GM12864 (cell line): ENCODE measurements at regions not wholly inside any gene's neighbourhood (a gene's known extent, or its start where the extent isn't known, plus 50 kb on each side); places are given as distances from the start of the nearest gene placed in this dataset.
"Not testable (repeated sequence)": the region's sequence is repeated elsewhere in the genome, so short reads cannot be mapped to it uniquely, and the experiment has no call there.

Experiments
- DNase-seq: peaks from one replicate; pipeline ENCODE4 v3.0.0-alpha.2; 2011; ENCODE audit warnings: low read depth
- H3K4me3 ChIP-seq: 2 replicates; pipeline ENCODE4 v1.5.1; 2011; ENCODE audit warnings: mild to moderate bottlenecking, low read depth, low read length, control low read depth
- TF ChIP-seq, protein P1 (sequence below): IDR thresholded peaks from 2 replicates; pipeline ENCODE4 v1.5.1; 2011; ENCODE audit warnings: low read depth, mild to moderate bottlenecking, moderate library complexity, low read length, control low read depth, inconsistent platforms; ENCODE audit errors: missing control alignments

DNA sequence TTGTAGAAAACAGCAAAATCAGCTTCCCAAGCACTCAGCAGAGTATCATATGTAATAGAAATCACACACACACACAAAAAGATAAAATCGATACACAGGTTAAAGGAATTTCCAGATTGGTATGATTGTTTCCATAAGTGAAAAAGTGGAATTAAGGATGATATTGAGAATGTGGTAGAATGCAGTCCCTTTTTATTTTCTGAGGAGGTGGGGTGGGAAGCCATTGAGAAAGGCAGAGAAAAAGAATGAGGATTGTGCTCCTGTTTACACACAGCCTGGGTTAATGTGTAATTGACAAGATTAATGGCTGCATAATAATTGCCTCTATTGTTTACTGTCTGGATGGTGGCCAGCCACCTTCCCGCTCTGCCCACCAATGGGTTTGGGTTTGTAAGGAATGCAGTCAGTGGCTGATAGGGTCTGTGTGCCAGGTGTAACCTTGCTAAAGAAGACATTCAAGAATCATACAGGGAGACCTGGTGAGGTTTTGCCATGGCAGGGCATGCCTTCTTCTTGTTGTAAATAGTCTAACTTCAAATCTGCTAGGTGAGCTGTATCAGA lies 177.2 kb upstream of the MAP3K1 start:
- DNase-seq: no peak
- TF ChIP-seq, protein P1, sequence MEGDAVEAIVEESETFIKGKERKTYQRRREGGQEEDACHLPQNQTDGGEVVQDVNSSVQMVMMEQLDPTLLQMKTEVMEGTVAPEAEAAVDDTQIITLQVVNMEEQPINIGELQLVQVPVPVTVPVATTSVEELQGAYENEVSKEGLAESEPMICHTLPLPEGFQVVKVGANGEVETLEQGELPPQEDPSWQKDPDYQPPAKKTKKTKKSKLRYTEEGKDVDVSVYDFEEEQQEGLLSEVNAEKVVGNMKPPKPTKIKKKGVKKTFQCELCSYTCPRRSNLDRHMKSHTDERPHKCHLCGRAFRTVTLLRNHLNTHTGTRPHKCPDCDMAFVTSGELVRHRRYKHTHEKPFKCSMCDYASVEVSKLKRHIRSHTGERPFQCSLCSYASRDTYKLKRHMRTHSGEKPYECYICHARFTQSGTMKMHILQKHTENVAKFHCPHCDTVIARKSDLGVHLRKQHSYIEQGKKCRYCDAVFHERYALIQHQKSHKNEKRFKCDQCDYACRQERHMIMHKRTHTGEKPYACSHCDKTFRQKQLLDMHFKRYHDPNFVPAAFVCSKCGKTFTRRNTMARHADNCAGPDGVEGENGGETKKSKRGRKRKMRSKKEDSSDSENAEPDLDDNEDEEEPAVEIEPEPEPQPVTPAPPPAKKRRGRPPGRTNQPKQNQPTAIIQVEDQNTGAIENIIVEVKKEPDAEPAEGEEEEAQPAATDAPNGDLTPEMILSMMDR: no peak
- no peak overlapping the region for H3K4me3 ChIP-seq

DNA sequence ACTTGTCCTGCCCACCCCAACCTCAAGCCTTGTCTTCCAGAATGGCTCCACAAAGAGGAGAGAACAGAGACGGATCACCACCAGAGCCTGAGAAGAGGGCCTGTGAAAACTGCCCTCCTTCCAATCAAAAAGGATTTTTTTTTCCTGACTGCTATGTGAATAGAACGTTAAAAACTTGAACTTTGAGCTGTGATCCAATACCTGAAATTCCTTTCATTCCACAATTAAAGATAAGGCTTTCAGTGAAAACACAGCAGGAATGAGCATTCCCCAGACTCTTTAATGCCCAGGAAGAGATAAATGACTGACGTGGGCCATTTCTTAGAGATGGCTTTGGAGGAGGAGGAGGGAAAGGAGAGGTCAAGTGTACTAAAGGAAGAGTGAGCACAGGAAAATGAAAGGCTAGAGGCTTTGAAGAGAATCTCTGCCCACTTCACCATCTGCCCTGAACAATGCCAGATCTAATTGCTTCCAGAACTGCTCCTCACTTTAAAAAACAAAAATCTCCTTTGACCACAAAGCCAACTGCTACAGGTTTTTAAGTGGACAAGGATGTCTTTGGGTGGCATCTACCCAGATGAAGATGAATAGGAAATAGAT lies 177.9 kb upstream of the MAP3K1 start:
- TF ChIP-seq, protein P1: no peak
- no peak overlapping the region for H3K4me3 ChIP-seq
- no peak for DNase-seq

DNA sequence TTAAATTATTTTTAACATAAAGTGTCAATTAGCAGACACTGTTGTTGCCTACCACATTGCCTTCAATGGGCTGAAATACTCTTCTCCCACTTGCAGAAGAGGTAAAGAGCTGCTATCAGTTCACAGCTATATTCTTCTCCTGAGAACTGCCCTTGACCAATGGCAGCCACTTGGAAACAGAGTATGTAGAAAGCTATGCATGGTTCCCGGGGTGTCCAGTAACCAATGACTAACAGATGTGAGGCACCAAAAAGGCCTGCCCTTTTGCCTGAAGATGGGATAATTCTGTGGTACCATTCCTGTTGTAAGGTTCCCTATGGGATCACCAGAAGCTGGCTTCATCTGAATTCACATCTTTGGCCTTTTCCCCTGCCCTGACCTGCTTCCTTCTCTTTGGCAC lies 181.4 kb upstream of the MAP3K1 start:
- no peak overlapping the region for H3K4me3 ChIP-seq
- DNase-seq: no peak
- TF ChIP-seq, protein P1: no peak

DNA sequence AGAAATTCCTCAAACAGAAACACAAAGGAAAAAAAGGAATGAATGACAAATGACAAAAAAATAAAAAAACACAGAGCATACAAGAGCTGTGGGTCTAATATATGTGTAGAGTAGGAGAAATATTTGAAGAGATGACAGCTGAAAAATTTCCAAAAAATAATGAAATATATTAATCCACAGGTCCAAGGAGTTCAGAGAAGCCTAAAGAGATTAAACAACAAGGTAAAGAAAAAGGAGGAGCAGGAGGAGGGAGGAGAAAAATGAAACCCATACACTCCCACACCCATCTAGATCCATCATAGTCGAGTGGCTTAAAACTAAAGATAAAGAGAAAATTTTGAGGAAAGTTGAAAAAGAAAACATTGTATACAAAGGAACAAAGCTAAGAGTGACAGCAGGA lies 182.4 kb upstream of the MAP3K1 start:
- no peak overlapping the region for H3K4me3 ChIP-seq
- no peak for DNase-seq
- TF ChIP-seq, protein P1: no peak

DNA sequence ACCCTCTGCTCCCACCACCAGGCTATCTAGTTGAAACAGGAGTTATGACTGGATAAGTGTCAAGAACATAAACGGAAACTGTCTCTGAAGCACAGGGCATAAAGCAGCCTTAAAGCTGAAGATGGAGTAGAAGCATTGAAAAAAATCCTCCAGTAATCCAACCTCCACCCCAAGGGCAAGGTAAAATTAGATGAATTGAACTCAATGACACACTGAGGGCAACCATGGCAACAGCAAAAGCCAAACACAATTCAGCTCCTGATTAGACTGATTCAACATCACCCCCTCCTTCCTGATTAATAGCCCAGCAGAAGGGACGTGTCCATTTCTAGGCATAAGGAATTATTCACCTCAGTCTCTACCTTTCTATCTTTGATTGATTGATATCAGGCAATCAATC lies 183.2 kb upstream of the MAP3K1 start:
- no peak overlapping the region for H3K4me3 ChIP-seq
- no peak for DNase-seq
- TF ChIP-seq, protein P1: no peak

DNA sequence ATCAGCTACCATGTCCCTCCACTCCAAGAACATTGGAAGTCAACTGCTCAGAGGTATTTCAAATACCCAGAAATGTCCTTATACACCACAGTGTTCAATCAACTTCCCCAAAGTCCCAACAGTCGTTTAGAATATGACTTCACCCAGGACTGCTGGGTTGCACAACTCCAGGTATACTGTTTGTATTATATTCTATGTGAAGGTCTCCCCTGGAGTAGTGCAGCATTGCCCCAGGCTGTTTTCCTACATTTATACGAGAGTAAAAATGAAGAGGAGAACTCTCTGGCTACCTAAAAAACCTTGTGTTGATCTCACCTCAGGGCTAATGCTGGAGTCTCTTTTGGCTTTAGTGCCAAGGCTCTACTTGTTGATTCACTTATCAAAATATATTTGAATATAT lies 183.6 kb upstream of the MAP3K1 start:
- TF ChIP-seq, protein P1: no peak
- no peak overlapping the region for H3K4me3 ChIP-seq
- DNase-seq: no peak

DNA sequence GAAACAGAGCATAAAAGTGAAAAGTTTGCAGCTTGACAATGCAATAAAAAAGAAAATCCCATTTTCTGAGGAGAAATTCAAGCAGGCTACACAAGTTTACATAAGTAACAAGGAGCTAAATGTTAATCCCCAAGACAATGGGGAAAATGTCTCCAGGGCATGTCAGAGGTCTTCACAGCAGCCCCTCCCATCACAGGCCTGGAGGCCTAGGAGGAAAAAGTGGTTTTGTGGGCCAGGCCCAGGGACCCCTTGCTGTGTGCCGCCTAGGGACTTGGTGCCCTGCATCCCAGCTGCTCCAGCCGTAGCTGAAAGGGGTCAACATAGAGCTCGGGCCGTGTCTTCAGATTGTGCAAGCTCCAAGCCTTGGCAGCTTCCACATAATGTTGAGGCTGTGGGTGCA lies 186.7 kb upstream of the MAP3K1 start:
- DNase-seq, H3K4me3 ChIP-seq: not testable (repeated sequence)

DNA sequence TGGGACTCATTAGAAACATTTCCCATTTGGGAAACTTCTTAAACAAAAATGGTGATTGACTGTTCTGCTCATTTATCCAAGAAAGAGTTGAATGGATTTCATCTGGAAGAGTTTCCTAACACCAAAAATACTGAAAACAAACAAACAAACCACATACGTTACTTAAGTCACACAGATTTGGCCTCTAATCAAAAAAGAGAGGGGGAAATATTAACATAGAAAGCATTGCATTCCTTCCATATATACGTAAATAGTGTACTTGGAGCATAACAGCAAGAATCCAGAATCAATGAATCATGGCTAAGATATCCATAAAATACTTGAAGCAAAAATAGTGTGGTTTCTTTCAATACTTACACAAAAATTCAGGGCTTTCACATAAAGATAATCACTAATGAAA lies 189.8 kb upstream of the MAP3K1 start:
- no peak for DNase-seq
- H3K4me3 ChIP-seq: no peak overlapping the region
- TF ChIP-seq, protein P1: no peak
